ENCODE measurements at regions not wholly inside any gene's neighbourhood (a gene's known extent, or its start where the extent isn't known, plus 50 kb on each side); places are given as distances from the start of the nearest gene placed in this dataset.

DNA sequence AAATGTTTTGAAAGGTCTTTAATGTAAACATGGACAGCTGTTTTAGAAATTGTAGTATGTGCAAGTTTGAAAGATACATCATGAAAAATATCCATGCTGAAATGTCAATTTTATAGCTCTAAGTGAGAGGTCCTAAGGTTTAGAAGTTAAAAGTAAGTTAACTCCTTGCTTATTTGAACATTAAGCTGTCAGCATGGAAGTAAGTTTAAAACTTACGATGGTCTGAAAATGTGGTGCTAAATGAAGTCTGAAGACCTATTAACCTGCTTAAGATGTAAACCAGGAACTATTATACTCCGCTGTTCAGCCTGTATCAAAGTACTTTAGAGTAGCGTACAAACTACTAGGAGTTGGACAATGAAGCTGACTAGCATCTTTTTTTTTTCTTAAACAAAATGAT is 1082.4 kb downstream of the TMTC2 start:
- TF ChIP-seq EZH2 (IDR thresholded peaks at IDR 0.05), result no peak
- TF ChIP-seq POLR2AphosphoS5 (IDR thresholded peaks at IDR 0.05; ENCODE audit: borderline replicate concordance, low read depth, low read length), result no peak
- TF ChIP-seq FOXP2 (optimal IDR thresholded peaks at IDR 0.05; ENCODE audit: control extremely low read depth, extremely low read length, insufficient read depth), result no peak
